ENCODE measurements at regions not wholly inside any gene's neighbourhood (a gene's known extent, or its start where the extent isn't known, plus 50 kb on each side); places are given as distances from the start of the nearest gene placed in this dataset.

- H3K27me3 ChIP-seq (ENCODE audit: control insufficient read depth, insufficient read depth, low read length), result no peaks in the 10 kb centered on the region
- 48% methylated on average over 2 of the region's 5 CpGs for WGBS (ENCODE audit: insufficient coverage)
- DNase-seq (ENCODE audit: low read depth in 4 of 6, low spot score in 6 of 6), result peak in 1 of 6 donors; percentile 47
- no peaks in the 10 kb centered on the region for H3K4me1 ChIP-seq (ENCODE audit: control insufficient read depth, insufficient read depth, low read length)
- H3K27ac ChIP-seq (ENCODE audit: low read depth, low read length), result no peak overlapping the region
- H3K9me3 ChIP-seq (ENCODE audit: control insufficient read depth, insufficient read depth, low read length), result no peaks in the 10 kb centered on the region
- no peaks in the 10 kb centered on the region for H3K36me3 ChIP-seq (ENCODE audit: control insufficient read depth, insufficient read depth, low read length)
- no peak overlapping the region for H3K4me3 ChIP-seq (ENCODE audit: low read depth, low read length)
Measured at GRCh38 chr2:145352484-145352883, 832.6 kb upstream of the ZEB2 start.

- H3K4me3 ChIP-seq (ENCODE audit: low read depth, low read length), result no peak overlapping the region
Measured at GRCh38 chr2:145351864-145352425, 832.0 kb upstream of the ZEB2 start.

GRCh38 chr2:145350011-145350410 lies 830.1 kb upstream of the ZEB2 start:
- WGBS (ENCODE audit: insufficient coverage), result 100% methylated on average over 2 of the region's 3 CpGs
- no peak overlapping the region for H3K27ac ChIP-seq (ENCODE audit: low read depth, low read length)
- DNase-seq (ENCODE audit: low read depth in 4 of 6, low spot score in 6 of 6), result no peak
- no peaks in the 10 kb centered on the region for H3K9me3 ChIP-seq (ENCODE audit: control insufficient read depth, insufficient read depth, low read length)
- no peaks in the 10 kb centered on the region for H3K4me1 ChIP-seq (ENCODE audit: control insufficient read depth, insufficient read depth, low read length)
- no peaks in the 10 kb centered on the region for H3K27me3 ChIP-seq (ENCODE audit: control insufficient read depth, insufficient read depth, low read length)
- no peak overlapping the region for H3K4me3 ChIP-seq (ENCODE audit: low read depth, low read length)
- no peaks in the 10 kb centered on the region for H3K36me3 ChIP-seq (ENCODE audit: control insufficient read depth, insufficient read depth, low read length)

More at GRCh38 chr2:145351864-145352425, 832.0 kb upstream of the ZEB2 start:
- WGBS (ENCODE audit: insufficient coverage), result no CpG with 5 or more reads among the region's 2 CpGs
- peak in 1 of 6 donors; percentile 21 for DNase-seq (ENCODE audit: low read depth in 4 of 6, low spot score in 6 of 6)
- Histone ChIP-seq H3K9me3 (ENCODE audit: control insufficient read depth, insufficient read depth, low read length) (no peaks in the 10 kb centered on the region), H3K27me3 (ENCODE audit: control insufficient read depth, insufficient read depth, low read length) (no peaks in the 10 kb centered on the region), H3K4me1 (ENCODE audit: control insufficient read depth, insufficient read depth, low read length) (no peaks in the 10 kb centered on the region), H3K27ac (ENCODE audit: low read depth, low read length) (peak overlapping the region; percentile 53), H3K36me3 (ENCODE audit: control insufficient read depth, insufficient read depth, low read length) (no peaks in the 10 kb centered on the region)

GRCh38 chr2:145344076-145344724 lies 824.3 kb upstream of the ZEB2 start:
- H3K36me3 ChIP-seq (ENCODE audit: control insufficient read depth, insufficient read depth, low read length), result no peaks in the 10 kb centered on the region
- H3K27me3 ChIP-seq (ENCODE audit: control insufficient read depth, insufficient read depth, low read length), result no peaks in the 10 kb centered on the region
- no peak overlapping the region for H3K4me3 ChIP-seq (ENCODE audit: low read depth, low read length)
- H3K27ac ChIP-seq (ENCODE audit: low read depth, low read length), result no peak overlapping the region
- H3K9me3 ChIP-seq (ENCODE audit: control insufficient read depth, insufficient read depth, low read length), result no peaks in the 10 kb centered on the region
- no peak for DNase-seq (ENCODE audit: low read depth in 4 of 6, low spot score in 6 of 6)
- no peaks in the 10 kb centered on the region for H3K4me1 ChIP-seq (ENCODE audit: control insufficient read depth, insufficient read depth, low read length)

- Histone ChIP-seq H3K27me3 (ENCODE audit: control insufficient read depth, insufficient read depth, low read length) (no peaks in the 10 kb centered on the region), H3K4me3 (ENCODE audit: low read depth, low read length) (no peak overlapping the region), H3K36me3 (ENCODE audit: control insufficient read depth, insufficient read depth, low read length) (no peaks in the 10 kb centered on the region), H3K4me1 (ENCODE audit: control insufficient read depth, insufficient read depth, low read length) (no peaks in the 10 kb centered on the region), H3K27ac (ENCODE audit: low read depth, low read length) (no peak overlapping the region), H3K9me3 (ENCODE audit: control insufficient read depth, insufficient read depth, low read length) (no peaks in the 10 kb centered on the region)
- no CpG with 5 or more reads among the region's 2 CpGs for WGBS (ENCODE audit: insufficient coverage)
- no peak for DNase-seq (ENCODE audit: low read depth in 4 of 6, low spot score in 6 of 6)
Measured at GRCh38 chr2:145343287-145343686, 823.4 kb upstream of the ZEB2 start.

- DNase-seq (ENCODE audit: low read depth in 4 of 6, low spot score in 6 of 6), result no peak
- Histone ChIP-seq H3K27ac (ENCODE audit: low read depth, low read length) (no peak overlapping the region), H3K4me3 (ENCODE audit: low read depth, low read length) (no peak overlapping the region), H3K36me3 (ENCODE audit: control insufficient read depth, insufficient read depth, low read length) (no peaks in the 10 kb centered on the region), H3K27me3 (ENCODE audit: control insufficient read depth, insufficient read depth, low read length) (no peaks in the 10 kb centered on the region), H3K9me3 (ENCODE audit: control insufficient read depth, insufficient read depth, low read length) (no peaks in the 10 kb centered on the region), H3K4me1 (ENCODE audit: control insufficient read depth, insufficient read depth, low read length) (no peaks in the 10 kb centered on the region)
- no CpG with 5 or more reads among the region's 2 CpGs for WGBS (ENCODE audit: insufficient coverage)
Measured at GRCh38 chr2:145341536-145341935, 821.6 kb upstream of the ZEB2 start.

GRCh38 chr2:145339646-145340045 lies 819.7 kb upstream of the ZEB2 start:
- H3K4me1 ChIP-seq (ENCODE audit: control insufficient read depth, insufficient read depth, low read length), result no peaks in the 10 kb centered on the region
- H3K9me3 ChIP-seq (ENCODE audit: control insufficient read depth, insufficient read depth, low read length), result no peaks in the 10 kb centered on the region
- DNase-seq (ENCODE audit: low read depth in 4 of 6, low spot score in 6 of 6), result no peak
- no peak overlapping the region for H3K4me3 ChIP-seq (ENCODE audit: low read depth, low read length)
- no peak overlapping the region for H3K27ac ChIP-seq (ENCODE audit: low read depth, low read length)
- no peaks in the 10 kb centered on the region for H3K27me3 ChIP-seq (ENCODE audit: control insufficient read depth, insufficient read depth, low read length)
- H3K36me3 ChIP-seq (ENCODE audit: control insufficient read depth, insufficient read depth, low read length), result no peaks in the 10 kb centered on the region
- no CpG with 5 or more reads among the region's 3 CpGs for WGBS (ENCODE audit: insufficient coverage)

- Histone ChIP-seq H3K27me3 (ENCODE audit: control insufficient read depth, insufficient read depth, low read length) (no peaks in the 10 kb centered on the region), H3K36me3 (ENCODE audit: control insufficient read depth, insufficient read depth, low read length) (no peaks in the 10 kb centered on the region), H3K9me3 (ENCODE audit: control insufficient read depth, insufficient read depth, low read length) (no peaks in the 10 kb centered on the region), H3K4me3 (ENCODE audit: low read depth, low read length) (no peak overlapping the region), H3K4me1 (ENCODE audit: control insufficient read depth, insufficient read depth, low read length) (no peaks in the 10 kb centered on the region), H3K27ac (ENCODE audit: low read depth, low read length) (no peak overlapping the region)
- peak in 1 of 6 donors; percentile 67 for DNase-seq (ENCODE audit: low read depth in 4 of 6, low spot score in 6 of 6)
- 90% methylated on average over 5 of the region's 7 CpGs for WGBS (ENCODE audit: insufficient coverage)
Measured at GRCh38 chr2:145332210-145332898, 812.4 kb upstream of the ZEB2 start.

GRCh38 chr2:145329971-145330370 lies 810.1 kb upstream of the ZEB2 start:
- no peaks in the 10 kb centered on the region for H3K27me3 ChIP-seq (ENCODE audit: control insufficient read depth, insufficient read depth, low read length)
- no peaks in the 10 kb centered on the region for H3K4me1 ChIP-seq (ENCODE audit: control insufficient read depth, insufficient read depth, low read length)
- no peak overlapping the region for H3K4me3 ChIP-seq (ENCODE audit: low read depth, low read length)
- H3K9me3 ChIP-seq (ENCODE audit: control insufficient read depth, insufficient read depth, low read length), result no peaks in the 10 kb centered on the region
- no peak overlapping the region for H3K27ac ChIP-seq (ENCODE audit: low read depth, low read length)
- no CpG with 5 or more reads among the region's 1 CpG for WGBS (ENCODE audit: insufficient coverage)
- DNase-seq (ENCODE audit: low read depth in 4 of 6, low spot score in 6 of 6), result no peak
- H3K36me3 ChIP-seq (ENCODE audit: control insufficient read depth, insufficient read depth, low read length), result no peaks in the 10 kb centered on the region

- no peaks in the 10 kb centered on the region for H3K4me1 ChIP-seq (ENCODE audit: control insufficient read depth, insufficient read depth, low read length)
- DNase-seq (ENCODE audit: low read depth in 4 of 6, low spot score in 6 of 6), result no peak
- no peaks in the 10 kb centered on the region for H3K9me3 ChIP-seq (ENCODE audit: control insufficient read depth, insufficient read depth, low read length)
- no peak overlapping the region for H3K4me3 ChIP-seq (ENCODE audit: low read depth, low read length)
- H3K36me3 ChIP-seq (ENCODE audit: control insufficient read depth, insufficient read depth, low read length), result no peaks in the 10 kb centered on the region
- WGBS (ENCODE audit: insufficient coverage), result no CpG with 5 or more reads among the region's 4 CpGs
- H3K27ac ChIP-seq (ENCODE audit: low read depth, low read length), result no peak overlapping the region
- no peaks in the 10 kb centered on the region for H3K27me3 ChIP-seq (ENCODE audit: control insufficient read depth, insufficient read depth, low read length)
Measured at GRCh38 chr2:145325485-145325884, 805.6 kb upstream of the ZEB2 start.
